SU-DHL-6 (cell line): ENCODE measurements at regions not wholly inside any gene's neighbourhood (a gene's known extent, or its start where the extent isn't known, plus 50 kb on each side); places are given as distances from the start of the nearest gene placed in this dataset.

Experiments
- H2AFZ ChIP-seq: fragments of 200-600 bp; sonication (generic); 2 replicates; pipeline ENCODE4 v1.6.1; 2014; ENCODE audit warnings: low read depth, mild to moderate bottlenecking, moderate library complexity, mixed read lengths, antibody characterized with exemption, low read length; ENCODE audit not compliant: severe bottlenecking
- H3F3A ChIP-seq: fragments of 200-600 bp; shearing (Covaris generic); 2 replicates; pipeline ENCODE4 v1.6.0; 2016; ENCODE audit warnings: antibody characterized with exemption, mild to moderate bottlenecking; ENCODE audit not compliant: insufficient read depth
- H3K27ac ChIP-seq: fragments of 200-600 bp; sonication (generic); 2 replicates; pipeline ENCODE4 v1.5.1; 2016; ENCODE audit warnings: low read depth, mild to moderate bottlenecking, low read length, moderate library complexity, mixed read lengths
- H3K27me3 ChIP-seq: fragments of 200-600 bp; sonication (generic), shearing (Covaris generic); 2 replicates; pipeline ENCODE4 v1.6.0; 2014; ENCODE audit warnings: mild to moderate bottlenecking, low read length
- H3K36me3 ChIP-seq: fragments of 200-600 bp; sonication (generic); 2 replicates; pipeline ENCODE4 v1.6.1; 2014; ENCODE audit warnings: mild to moderate bottlenecking, low read length, mixed read lengths
- H3K4me2 ChIP-seq: fragments of 300-600, 200-600 bp; shearing (Covaris generic), sonication (generic); 2 replicates; pipeline ENCODE4 v1.6.0; 2014; ENCODE audit warnings: low read length, low read depth, mild to moderate bottlenecking; ENCODE audit not compliant: poor library complexity, severe bottlenecking
- H3K4me3 ChIP-seq: fragments of 200-600 bp; sonication (generic); 2 replicates; pipeline ENCODE4 v1.5.1; 2014; ENCODE audit warnings: antibody characterized with exemption, low read length, mild to moderate bottlenecking, mixed read lengths; ENCODE audit not compliant: insufficient read depth, poor library complexity, severe bottlenecking
- H3K79me2 ChIP-seq: fragments of 200-600 bp; sonication (generic); 2 replicates; pipeline ENCODE4 v1.6.1; 2014; ENCODE audit warnings: mild to moderate bottlenecking, low read length, moderate library complexity; ENCODE audit not compliant: insufficient read depth
- H3K9ac ChIP-seq: fragments of 200-600 bp; sonication (generic); 2 replicates; pipeline ENCODE4 v1.7.0; 2014; ENCODE audit warnings: mild to moderate bottlenecking, low read length
- H3K9me2 ChIP-seq: fragments of 200-600 bp; sonication (generic); replicated peaks from 2 replicates; pipeline ENCODE4 v1.6.1; 2014; ENCODE audit warnings: low read length; ENCODE audit not compliant: insufficient read depth
- H3K9me3 ChIP-seq: fragments of 200-600 bp; sonication (generic); 2 replicates; pipeline ENCODE4 v1.6.1; 2014; ENCODE audit warnings: low read length, mixed read lengths; ENCODE audit not compliant: insufficient read depth
- H4K20me1 ChIP-seq: fragments of 200-600 bp; sonication (generic); 2 replicates; pipeline ENCODE4 v1.6.1; 2014; ENCODE audit warnings: low read depth, mild to moderate bottlenecking, antibody characterized with exemption, low read length, moderate library complexity, mixed read lengths
- EZH2phosphoT487 ChIP-seq: fragments of 200-600 bp; sonication (generic), shearing (Covaris generic); conservative IDR thresholded peaks from 2 replicates; pipeline ENCODE4 v1.6.1; 2018; ENCODE audit warnings: mild to moderate bottlenecking, antibody characterized with exemption, low read length, moderate library complexity, mixed read lengths
- TF ChIP-seq, protein P1 (sequence below): fragments of 200-600 bp; sonication (generic); IDR thresholded peaks from one replicate; pipeline ENCODE4 v1.5.1; 2017; ENCODE audit warnings: antibody characterized with exemption, mild to moderate bottlenecking, low read length, moderate library complexity; ENCODE audit not compliant: insufficient read depth, poor library complexity, severe bottlenecking

DNA sequence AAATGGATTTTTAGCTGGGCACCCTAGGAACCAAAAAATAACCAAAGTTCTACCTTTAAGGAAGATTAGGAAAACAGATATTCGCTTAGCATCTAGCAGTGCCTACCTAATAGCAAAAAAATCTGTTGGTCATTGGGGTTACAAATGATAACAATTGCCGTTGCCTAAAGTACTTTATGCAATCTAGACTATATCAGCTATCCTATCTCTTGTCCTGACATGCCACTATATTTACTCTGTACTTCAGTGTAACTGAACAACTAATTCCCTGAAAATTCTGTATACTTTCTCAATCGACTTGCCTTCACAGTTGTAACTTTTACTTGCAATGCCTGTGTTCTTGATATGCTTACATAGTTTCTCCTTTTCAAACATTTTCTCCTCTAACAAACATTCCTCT, 282.9 kb upstream of the PCDH7 start:
- Histone ChIP-seq H3K36me3 (no peaks in the 10 kb centered on the region), H3K9me2 (no peaks in the 10 kb centered on the region), H3F3A (no peaks in the 10 kb centered on the region), H3K4me2 (no peak overlapping the region), H3K9me3 (no peaks in the 10 kb centered on the region), H2AFZ (no peak overlapping the region), H3K9ac (no peak overlapping the region), H3K27ac (no peak overlapping the region), H4K20me1 (no peaks in the 10 kb centered on the region), H3K79me2 (no peaks in the 10 kb centered on the region), H3K27me3 (no peaks in the 10 kb centered on the region), H3K4me3 (no peak overlapping the region)
- TF ChIP-seq, protein P1, sequence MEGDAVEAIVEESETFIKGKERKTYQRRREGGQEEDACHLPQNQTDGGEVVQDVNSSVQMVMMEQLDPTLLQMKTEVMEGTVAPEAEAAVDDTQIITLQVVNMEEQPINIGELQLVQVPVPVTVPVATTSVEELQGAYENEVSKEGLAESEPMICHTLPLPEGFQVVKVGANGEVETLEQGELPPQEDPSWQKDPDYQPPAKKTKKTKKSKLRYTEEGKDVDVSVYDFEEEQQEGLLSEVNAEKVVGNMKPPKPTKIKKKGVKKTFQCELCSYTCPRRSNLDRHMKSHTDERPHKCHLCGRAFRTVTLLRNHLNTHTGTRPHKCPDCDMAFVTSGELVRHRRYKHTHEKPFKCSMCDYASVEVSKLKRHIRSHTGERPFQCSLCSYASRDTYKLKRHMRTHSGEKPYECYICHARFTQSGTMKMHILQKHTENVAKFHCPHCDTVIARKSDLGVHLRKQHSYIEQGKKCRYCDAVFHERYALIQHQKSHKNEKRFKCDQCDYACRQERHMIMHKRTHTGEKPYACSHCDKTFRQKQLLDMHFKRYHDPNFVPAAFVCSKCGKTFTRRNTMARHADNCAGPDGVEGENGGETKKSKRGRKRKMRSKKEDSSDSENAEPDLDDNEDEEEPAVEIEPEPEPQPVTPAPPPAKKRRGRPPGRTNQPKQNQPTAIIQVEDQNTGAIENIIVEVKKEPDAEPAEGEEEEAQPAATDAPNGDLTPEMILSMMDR, result no peak
- no peak for TF ChIP-seq EZH2phosphoT487

DNA sequence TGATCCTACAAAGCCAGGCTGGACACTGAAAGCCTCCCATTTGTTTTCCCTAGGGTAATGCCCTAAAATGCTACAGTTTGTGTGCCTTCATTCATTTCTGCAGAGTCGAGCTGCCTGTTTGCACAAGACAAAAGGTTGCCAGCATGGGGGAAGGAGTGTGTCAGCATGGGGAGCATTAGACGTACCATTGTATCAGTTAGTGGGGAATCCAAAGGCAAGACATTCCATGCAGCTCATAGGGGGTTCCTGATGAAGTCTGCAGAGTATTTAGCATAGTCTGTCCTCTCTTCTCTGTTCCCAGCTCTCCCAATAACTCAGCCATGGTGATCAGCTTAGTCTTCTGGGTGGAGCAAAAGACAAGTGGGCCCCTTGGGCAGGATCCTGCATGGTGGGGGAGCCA, 276.9 kb upstream of the PCDH7 start:
- H3K4me2 ChIP-seq, result no peak overlapping the region
- H4K20me1 ChIP-seq, result no peaks in the 10 kb centered on the region
- H3F3A ChIP-seq, result no peaks in the 10 kb centered on the region
- no peak overlapping the region for H3K27ac ChIP-seq
- H3K4me3 ChIP-seq, result no peak overlapping the region
- TF ChIP-seq, protein P1, result no peak
- TF ChIP-seq EZH2phosphoT487, result no peak
- H3K9me2 ChIP-seq, result no peaks in the 10 kb centered on the region
- H3K9ac ChIP-seq, result no peak overlapping the region
- no peak overlapping the region for H2AFZ ChIP-seq
- H3K79me2 ChIP-seq, result no peaks in the 10 kb centered on the region
- H3K36me3 ChIP-seq, result no peaks in the 10 kb centered on the region
- no peaks in the 10 kb centered on the region for H3K9me3 ChIP-seq
- no peaks in the 10 kb centered on the region for H3K27me3 ChIP-seq

DNA sequence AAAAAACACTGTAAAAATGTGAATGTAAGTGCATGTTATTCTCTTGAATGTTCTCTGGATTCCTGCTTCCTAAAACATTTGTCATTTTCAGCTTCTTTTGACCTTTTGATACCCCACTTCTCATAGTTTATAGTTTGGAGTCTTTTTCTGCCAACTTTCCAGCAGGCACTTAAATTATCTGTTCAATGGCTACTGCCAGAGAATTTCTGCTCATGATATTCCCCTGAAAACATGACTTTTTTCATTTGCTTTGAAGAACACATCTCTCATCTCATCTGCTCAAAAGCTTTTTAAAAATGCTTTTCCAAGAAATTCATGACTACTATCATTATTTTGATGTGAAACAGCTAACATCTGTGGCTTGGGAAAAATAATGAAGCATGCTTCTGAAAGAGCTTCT, 269.7 kb upstream of the PCDH7 start:
- Histone ChIP-seq H3K79me2 (no peaks in the 10 kb centered on the region), H4K20me1 (no peaks in the 10 kb centered on the region), H3K4me3 (no peak overlapping the region), H3K4me2 (no peak overlapping the region), H3K9me3 (no peaks in the 10 kb centered on the region), H2AFZ (no peak overlapping the region), H3K36me3 (no peaks in the 10 kb centered on the region), H3F3A (no peaks in the 10 kb centered on the region), H3K9me2 (no peaks in the 10 kb centered on the region), H3K27me3 (no peaks in the 10 kb centered on the region), H3K27ac (no peak overlapping the region), H3K9ac (no peak overlapping the region)
- TF ChIP-seq EZH2phosphoT487, result no peak
- TF ChIP-seq, protein P1, result no peak

DNA sequence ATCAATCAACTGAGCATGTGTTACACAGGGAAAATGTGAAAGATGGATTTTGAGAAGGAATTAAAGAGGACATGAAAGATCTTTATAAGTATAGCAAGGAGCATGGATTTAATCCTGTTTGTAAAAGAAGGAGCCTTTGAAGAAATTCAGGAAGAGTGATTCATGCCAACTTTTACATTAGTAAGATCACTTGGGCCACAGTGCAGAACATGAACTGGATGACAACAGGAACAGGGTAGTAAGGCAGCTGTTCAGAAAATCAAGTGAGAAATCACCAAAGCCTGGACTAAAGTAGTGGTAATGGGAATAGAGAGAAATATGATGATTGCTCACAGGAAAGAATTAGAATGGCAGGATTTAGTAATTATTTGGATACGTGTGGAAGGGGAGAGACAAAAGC, 265.7 kb upstream of the PCDH7 start:
- no peak for TF ChIP-seq EZH2phosphoT487
- TF ChIP-seq, protein P1, result no peak
- H3K27me3 ChIP-seq, result no peaks in the 10 kb centered on the region
- no peak overlapping the region for H3K4me3 ChIP-seq

More for the DNA sequence above, 265.7 kb upstream of the PCDH7 start:
- Histone ChIP-seq H4K20me1 (no peaks in the 10 kb centered on the region), H3K36me3 (no peaks in the 10 kb centered on the region), H3K4me2 (no peak overlapping the region), H3K27ac (no peak overlapping the region), H3F3A (no peaks in the 10 kb centered on the region), H3K9me3 (no peaks in the 10 kb centered on the region), H2AFZ (no peak overlapping the region), H3K9ac (no peak overlapping the region), H3K9me2 (no peaks in the 10 kb centered on the region), H3K79me2 (no peaks in the 10 kb centered on the region)
